NCI-H2081 treated with DMSO at 0.1 percent for 48 hours (cell line): ENCODE measurements at regions not wholly inside any gene's neighbourhood (a gene's known extent, or its start where the extent isn't known, plus 50 kb on each side); places are given as distances from the start of the nearest gene placed in this dataset.

Source experiments
- DNase-seq: peaks from one replicate; lab custom pipeline; 2025; lab: John Stamatoyannopoulos, UW

- no peak for DNase-seq
Observed at GRCh38 chr11:38296211-38296776, 1698.3 kb upstream of the RAG2 start.

GRCh38 chr11:38282718-38283117, 1684.7 kb upstream of the RAG2 start:
- DNase-seq = no peak

GRCh38 chr11:38278457-38279141, 1680.6 kb upstream of the RAG2 start:
- no peak for DNase-seq

- DNase-seq = no peak
Observed at GRCh38 chr11:38274031-38274430, 1676.0 kb upstream of the RAG2 start.

GRCh38 chr11:38272376-38272775, 1674.3 kb upstream of the RAG2 start:
- no peak for DNase-seq

GRCh38 chr11:38266691-38267090, 1668.7 kb upstream of the RAG2 start:
- DNase-seq = no peak

GRCh38 chr11:38256436-38256835, 1658.4 kb upstream of the RAG2 start:
- DNase-seq = no peak

- DNase-seq = no peak
Observed at GRCh38 chr11:38254913-38255312, 1656.9 kb upstream of the RAG2 start.

- no peak for DNase-seq
Observed at GRCh38 chr11:38252620-38253019, 1654.6 kb upstream of the RAG2 start.

GRCh38 chr11:38246451-38246850, 1648.4 kb upstream of the RAG2 start:
- DNase-seq = no peak

- DNase-seq = no peak
Observed at GRCh38 chr11:38226684-38227083, 1628.6 kb upstream of the RAG2 start.

- DNase-seq = no peak
Observed at GRCh38 chr11:38221295-38221694, 1623.3 kb upstream of the RAG2 start.

- no peak for DNase-seq
Observed at GRCh38 chr11:38219636-38220035, 1621.6 kb upstream of the RAG2 start.

GRCh38 chr11:38208951-38209350, 1610.9 kb upstream of the RAG2 start:
- DNase-seq = no peak

GRCh38 chr11:38206663-38207062, 1608.6 kb upstream of the RAG2 start:
- no peak for DNase-seq

- DNase-seq = no peak
Observed at GRCh38 chr11:38191101-38191500, 1593.1 kb upstream of the RAG2 start.

GRCh38 chr11:38182126-38182866, 1584.3 kb upstream of the RAG2 start:
- no peak for DNase-seq

- DNase-seq = no peak
Observed at GRCh38 chr11:38176686-38177322, 1578.8 kb upstream of the RAG2 start.

GRCh38 chr11:38173676-38174075, 1575.6 kb upstream of the RAG2 start:
- DNase-seq = no peak

GRCh38 chr11:38169286-38169685, 1571.2 kb upstream of the RAG2 start:
- DNase-seq = no peak

GRCh38 chr11:38163526-38163925, 1565.5 kb upstream of the RAG2 start:
- DNase-seq = no peak

GRCh38 chr11:38160433-38160832, 1562.4 kb upstream of the RAG2 start:
- DNase-seq = no peak

- DNase-seq = no peak
Observed at GRCh38 chr11:38159038-38159437, 1561.0 kb upstream of the RAG2 start.
